ENCODE measurements at regions not wholly inside any gene's neighbourhood (a gene's known extent, or its start where the extent isn't known, plus 50 kb on each side); places are given as distances from the start of the nearest gene placed in this dataset.

- Histone ChIP-seq H3K4me3 (peak overlapping the region in 1 of 4 donors; percentile 20), H3K4me1 (no peaks in the 10 kb centered on the region), H3K36me3 (no peaks in the 10 kb centered on the region), H3K9me3 (no peaks in the 10 kb centered on the region), H3K27ac (replicated peaks in 1 of 4) (no peak overlapping the region), H3K27me3 (no peaks in the 10 kb centered on the region)
- no peak for DNase-seq (ENCODE audit: extremely low spot score)
- 94% methylated on average over 26 of the region's 55 CpGs for WGBS
- intact Hi-C loops (cut with DNase I) = no loop called here
- TF ChIP-seq POLR2A (IDR thresholded peaks at IDR 0.05; ENCODE audit: low read depth) = no peak
Measured at GRCh38 chr4:31995943-31996901, 1276.1 kb downstream of the PCDH7 start.

- no peaks in the 10 kb centered on the region for H3K27me3 ChIP-seq
- TF ChIP-seq EP300 (IDR thresholded peaks at IDR 0.05) (no peak), POLR2AphosphoS5 (IDR thresholded peaks at IDR 0.05) (no peak), POLR2A (IDR thresholded peaks at IDR 0.05; ENCODE audit: low read depth) (no peak)
- TF ChIP-seq, protein P1, sequence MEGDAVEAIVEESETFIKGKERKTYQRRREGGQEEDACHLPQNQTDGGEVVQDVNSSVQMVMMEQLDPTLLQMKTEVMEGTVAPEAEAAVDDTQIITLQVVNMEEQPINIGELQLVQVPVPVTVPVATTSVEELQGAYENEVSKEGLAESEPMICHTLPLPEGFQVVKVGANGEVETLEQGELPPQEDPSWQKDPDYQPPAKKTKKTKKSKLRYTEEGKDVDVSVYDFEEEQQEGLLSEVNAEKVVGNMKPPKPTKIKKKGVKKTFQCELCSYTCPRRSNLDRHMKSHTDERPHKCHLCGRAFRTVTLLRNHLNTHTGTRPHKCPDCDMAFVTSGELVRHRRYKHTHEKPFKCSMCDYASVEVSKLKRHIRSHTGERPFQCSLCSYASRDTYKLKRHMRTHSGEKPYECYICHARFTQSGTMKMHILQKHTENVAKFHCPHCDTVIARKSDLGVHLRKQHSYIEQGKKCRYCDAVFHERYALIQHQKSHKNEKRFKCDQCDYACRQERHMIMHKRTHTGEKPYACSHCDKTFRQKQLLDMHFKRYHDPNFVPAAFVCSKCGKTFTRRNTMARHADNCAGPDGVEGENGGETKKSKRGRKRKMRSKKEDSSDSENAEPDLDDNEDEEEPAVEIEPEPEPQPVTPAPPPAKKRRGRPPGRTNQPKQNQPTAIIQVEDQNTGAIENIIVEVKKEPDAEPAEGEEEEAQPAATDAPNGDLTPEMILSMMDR (IDR thresholded peaks at IDR 0.05) = no peak
- H3K4me3 ChIP-seq = no peak overlapping the region
- no peak for DNase-seq (ENCODE audit: extremely low spot score)
- no peaks in the 10 kb centered on the region for H3K36me3 ChIP-seq
- H3K27ac ChIP-seq (replicated peaks in 1 of 4) = no peak overlapping the region
- intact Hi-C loops (cut with DNase I) = no loop called here
- H3K4me1 ChIP-seq = no peaks in the 10 kb centered on the region
- WGBS = 47% methylated on average over 2 of the region's 2 CpGs
- no peaks in the 10 kb centered on the region for H3K9me3 ChIP-seq
Measured at GRCh38 chr4:31998807-31999206, 1278.6 kb downstream of the PCDH7 start.

GRCh38 chr4:31999848-32000247 lies 1279.7 kb downstream of the PCDH7 start:
- Histone ChIP-seq H3K27ac (replicated peaks in 1 of 4) (no peak overlapping the region), H3K4me3 (no peak overlapping the region), H3K4me1 (no peaks in the 10 kb centered on the region), H3K27me3 (no peaks in the 10 kb centered on the region), H3K9me3 (no peaks in the 10 kb centered on the region), H3K36me3 (no peaks in the 10 kb centered on the region)
- WGBS = 78% methylated on average over 1 of the region's 1 CpG
- DNase-seq (ENCODE audit: extremely low spot score) = no peak
- intact Hi-C loops (cut with DNase I) = no loop called here
- TF ChIP-seq EP300 (IDR thresholded peaks at IDR 0.05) = no peak
- no peak for TF ChIP-seq POLR2AphosphoS5 (IDR thresholded peaks at IDR 0.05)
- TF ChIP-seq, protein P1 (IDR thresholded peaks at IDR 0.05) = no peak
- TF ChIP-seq POLR2A (IDR thresholded peaks at IDR 0.05; ENCODE audit: low read depth) = no peak

- intact Hi-C loops (cut with DNase I) = no loop called here
- no peaks in the 10 kb centered on the region for H3K27me3 ChIP-seq
- no peaks in the 10 kb centered on the region for H3K36me3 ChIP-seq
- H3K4me3 ChIP-seq = no peak overlapping the region
- 95% methylated on average over 4 of the region's 4 CpGs for WGBS
- TF ChIP-seq, protein P1 (IDR thresholded peaks at IDR 0.05) = no peak
- TF ChIP-seq POLR2AphosphoS5 (IDR thresholded peaks at IDR 0.05) = no peak
- no peak for TF ChIP-seq EP300 (IDR thresholded peaks at IDR 0.05)
- no peak for TF ChIP-seq POLR2A (IDR thresholded peaks at IDR 0.05; ENCODE audit: low read depth)
- no peaks in the 10 kb centered on the region for H3K4me1 ChIP-seq
- no peaks in the 10 kb centered on the region for H3K9me3 ChIP-seq
- no peak for DNase-seq (ENCODE audit: extremely low spot score)
- no peak overlapping the region for H3K27ac ChIP-seq (replicated peaks in 1 of 4)
Measured at GRCh38 chr4:32000846-32001488, 1280.8 kb downstream of the PCDH7 start.

DNA sequence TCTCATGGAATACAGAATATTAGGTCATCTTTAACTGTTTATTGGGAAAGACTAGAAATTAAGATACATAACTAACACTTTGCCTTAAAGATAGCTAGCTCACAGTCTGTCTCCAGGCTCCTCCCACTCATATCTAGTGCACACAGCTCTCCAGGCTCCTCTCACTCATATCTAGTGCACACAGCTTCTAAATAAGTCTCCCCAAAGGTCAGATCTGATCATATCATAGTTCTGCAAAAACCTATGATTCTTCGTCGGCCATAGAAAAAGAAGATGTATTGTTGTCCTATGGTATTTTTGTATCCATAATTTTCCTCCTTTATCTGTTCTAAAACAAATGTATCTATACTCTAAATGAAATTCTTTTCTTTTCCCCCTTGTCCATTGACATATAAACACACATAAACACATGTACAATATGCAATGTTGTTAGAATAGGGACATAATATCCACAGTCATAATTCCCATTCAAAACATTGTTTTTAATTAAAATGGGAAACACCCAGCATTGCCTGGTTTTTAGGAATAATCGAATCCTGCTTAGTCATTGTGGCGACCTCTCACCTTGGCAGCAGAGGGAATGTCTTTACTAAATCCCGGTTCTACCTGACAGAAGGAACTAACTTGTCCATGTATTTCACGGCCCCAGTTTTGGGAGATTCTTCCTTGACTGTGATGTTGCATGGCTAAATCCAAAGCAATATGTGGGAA lies 1282.0 kb downstream of the PCDH7 start:
- DNase-seq (ENCODE audit: extremely low spot score) = no peak
- no peaks in the 10 kb centered on the region for H3K27me3 ChIP-seq
- intact Hi-C loops (cut with DNase I) = no loop called here
- H3K27ac ChIP-seq (replicated peaks in 1 of 4) = no peak overlapping the region
- H3K4me3 ChIP-seq = no peak overlapping the region
- TF ChIP-seq, protein P1 (IDR thresholded peaks at IDR 0.05) = no peak
- no peak for TF ChIP-seq POLR2AphosphoS5 (IDR thresholded peaks at IDR 0.05)
- no peak for TF ChIP-seq POLR2A (IDR thresholded peaks at IDR 0.05; ENCODE audit: low read depth)
- no peak for TF ChIP-seq EP300 (IDR thresholded peaks at IDR 0.05)
- no peaks in the 10 kb centered on the region for H3K9me3 ChIP-seq
- WGBS = 84% methylated on average over 6 of the region's 6 CpGs
- H3K36me3 ChIP-seq = no peaks in the 10 kb centered on the region
- H3K4me1 ChIP-seq = no peaks in the 10 kb centered on the region
